ENCODE measurements at regions not wholly inside any gene's neighbourhood (a gene's known extent, or its start where the extent isn't known, plus 50 kb on each side); places are given as distances from the start of the nearest gene placed in this dataset.
"Not testable (repeated sequence)": the region's sequence is repeated elsewhere in the genome, so short reads cannot be mapped to it uniquely, and the experiment has no call there.

DNA sequence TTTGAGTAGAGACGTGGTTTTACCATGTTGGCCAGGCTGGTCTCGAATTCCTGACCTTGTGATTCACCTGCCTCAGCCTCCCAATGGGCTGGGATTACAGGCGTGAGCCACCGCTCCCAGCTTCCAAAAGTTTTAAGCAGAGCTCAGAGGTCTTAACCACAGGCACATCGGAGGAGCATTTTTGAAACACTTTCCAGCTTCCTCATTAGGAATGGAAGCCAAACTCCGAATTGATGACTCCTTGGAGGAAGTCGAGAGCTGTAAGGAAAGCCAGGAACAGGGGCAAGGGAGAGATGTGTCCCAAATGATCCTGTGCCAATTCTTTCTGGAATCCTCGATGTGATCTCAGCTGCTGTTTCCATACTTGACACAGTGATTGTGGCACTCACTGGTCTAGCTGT is 56.2 kb upstream of the CCZ1B start:
- DNase-seq = not testable (repeated sequence)

- DNase-seq = not testable (repeated sequence)
These were observed 57.7 kb upstream of the CCZ1B start for GRCh38 chr7:6883756-6884155.

DNA sequence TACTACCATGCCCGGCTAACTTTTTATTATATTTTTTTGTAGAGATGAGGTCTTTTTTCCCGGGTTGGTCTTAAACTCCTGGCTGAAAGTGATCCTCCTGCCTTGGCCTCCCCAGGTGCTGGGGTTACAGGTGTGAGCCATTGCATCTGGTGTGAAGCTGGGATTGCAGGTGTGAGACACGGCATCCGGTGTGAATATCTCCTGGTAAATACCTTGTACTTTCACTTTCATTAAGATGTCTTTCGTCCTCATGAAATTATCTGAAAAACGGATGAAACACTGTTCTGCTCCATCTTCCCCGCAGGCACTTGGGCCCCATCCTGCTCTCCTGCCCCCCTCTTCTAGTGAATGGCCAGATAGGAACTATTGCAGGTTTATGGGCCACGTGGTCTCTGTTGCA is 60.1 kb upstream of the CCZ1B start:
- no peak for DNase-seq

GRCh38 chr7:6888267-6889045 is 62.4 kb upstream of the CCZ1B start:
- not testable (repeated sequence) for DNase-seq

DNA sequence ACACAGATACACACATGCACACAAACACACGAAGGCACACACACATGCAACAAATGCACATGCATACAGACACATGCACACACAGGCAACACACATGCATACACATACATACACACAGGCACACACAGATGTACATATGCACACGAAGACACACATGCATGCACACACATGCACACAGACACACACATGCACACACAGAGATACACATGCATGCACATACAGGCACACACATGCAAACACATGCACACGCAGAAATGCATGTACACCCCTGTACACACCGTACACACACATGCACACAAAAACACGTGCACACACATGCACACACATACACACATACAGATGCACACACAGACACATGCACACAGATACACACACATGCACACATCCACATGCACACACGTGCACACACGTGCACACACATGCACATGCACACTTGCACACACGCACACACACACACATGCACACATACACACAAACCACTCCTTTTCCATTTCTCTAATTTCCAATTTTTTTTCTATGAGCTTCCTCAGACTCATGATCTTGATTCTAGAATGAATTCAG is 63.3 kb upstream of the CCZ1B start:
- DNase-seq = no peak

DNA sequence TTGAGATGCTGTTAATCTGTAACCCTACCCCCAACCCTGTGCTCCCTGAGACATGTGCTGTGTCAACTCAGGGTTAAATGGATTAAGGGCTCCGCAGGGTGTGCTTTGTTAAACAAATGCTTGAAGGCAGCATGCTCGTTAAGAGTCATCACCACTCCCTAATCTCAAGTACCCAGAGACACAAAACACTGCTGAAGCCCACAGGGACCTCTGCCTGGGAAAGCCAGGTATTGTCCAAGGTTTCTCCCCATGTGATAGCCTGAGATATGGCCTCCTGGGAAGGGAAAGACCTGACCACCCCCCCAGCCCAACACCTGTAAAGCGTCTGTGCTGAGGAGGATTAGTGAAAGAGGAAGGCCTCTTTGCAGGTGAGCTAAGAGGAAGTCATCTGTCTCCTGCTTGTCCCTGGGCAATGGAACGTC is 76.0 kb upstream of the CCZ1B start:
- DNase-seq = not testable (repeated sequence)

- not testable (repeated sequence) for DNase-seq
These were observed 77.2 kb upstream of the CCZ1B start for GRCh38 chr7:6903289-6903688.

- DNase-seq = not testable (repeated sequence)
These were observed 77.7 kb upstream of the CCZ1B start for GRCh38 chr7:6903792-6904191.

DNA sequence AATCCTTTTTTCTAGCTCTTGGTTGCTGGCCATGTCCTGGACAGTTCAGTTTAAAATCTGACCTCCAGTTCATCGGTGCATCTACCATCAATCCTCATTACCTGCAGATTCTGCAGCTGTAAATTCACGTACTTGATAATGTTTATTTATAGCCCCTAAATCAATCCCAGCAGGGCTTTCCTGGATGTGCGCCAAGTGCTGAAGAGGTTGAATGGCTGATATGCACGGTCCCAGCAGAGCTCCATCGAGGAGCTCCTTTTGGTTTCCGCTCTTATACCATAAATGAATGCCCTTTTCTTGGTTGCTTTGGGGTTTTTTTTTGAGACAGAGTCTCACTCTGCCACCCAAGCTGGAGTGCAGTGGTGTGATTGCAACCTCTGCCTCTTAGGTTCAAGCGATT is 91.2 kb upstream of the CCZ1B start:
- no peak for DNase-seq

DNA sequence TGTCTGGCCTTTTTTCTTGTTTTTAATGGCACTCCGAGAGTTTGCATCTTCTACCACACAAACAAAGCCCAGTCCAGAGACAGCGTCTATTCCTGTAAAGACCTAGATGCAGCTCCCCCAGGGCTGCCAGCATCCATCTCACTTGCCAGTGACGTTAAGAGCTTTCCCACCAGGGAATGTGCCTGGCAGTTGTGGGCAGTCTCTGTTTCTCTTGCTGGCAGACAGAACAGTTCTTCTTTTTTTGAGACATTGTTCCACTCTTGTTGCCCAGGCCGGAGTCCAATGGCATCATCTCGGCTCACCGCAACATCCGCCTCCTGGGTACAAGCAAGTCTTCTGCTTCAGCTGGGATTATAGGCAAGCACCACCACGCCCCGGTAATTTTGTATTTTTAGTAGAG is 93.1 kb upstream of the CCZ1B start:
- not testable (repeated sequence) for DNase-seq

DNA sequence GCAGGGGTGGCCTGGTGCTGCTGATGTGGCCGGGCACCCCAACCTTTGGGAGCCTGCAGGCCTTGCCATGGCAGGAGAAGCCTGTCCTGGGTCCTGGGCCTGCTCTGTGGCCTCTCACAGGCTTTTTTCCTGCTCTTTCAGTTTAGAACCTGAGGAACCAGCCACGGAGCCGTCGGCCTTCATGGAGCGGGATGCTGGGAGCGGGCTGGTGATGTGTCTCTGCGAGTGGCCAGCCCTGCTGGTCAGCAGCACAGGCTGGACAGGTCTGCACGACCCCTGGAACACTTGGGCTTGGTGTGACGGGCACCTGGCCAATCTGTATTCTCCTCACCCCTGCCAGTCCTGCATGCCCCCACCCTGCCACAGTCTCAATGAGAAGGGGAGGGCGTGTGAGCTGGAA is 98.4 kb upstream of the CCZ1B start:
- DNase-seq = not testable (repeated sequence)

DNA sequence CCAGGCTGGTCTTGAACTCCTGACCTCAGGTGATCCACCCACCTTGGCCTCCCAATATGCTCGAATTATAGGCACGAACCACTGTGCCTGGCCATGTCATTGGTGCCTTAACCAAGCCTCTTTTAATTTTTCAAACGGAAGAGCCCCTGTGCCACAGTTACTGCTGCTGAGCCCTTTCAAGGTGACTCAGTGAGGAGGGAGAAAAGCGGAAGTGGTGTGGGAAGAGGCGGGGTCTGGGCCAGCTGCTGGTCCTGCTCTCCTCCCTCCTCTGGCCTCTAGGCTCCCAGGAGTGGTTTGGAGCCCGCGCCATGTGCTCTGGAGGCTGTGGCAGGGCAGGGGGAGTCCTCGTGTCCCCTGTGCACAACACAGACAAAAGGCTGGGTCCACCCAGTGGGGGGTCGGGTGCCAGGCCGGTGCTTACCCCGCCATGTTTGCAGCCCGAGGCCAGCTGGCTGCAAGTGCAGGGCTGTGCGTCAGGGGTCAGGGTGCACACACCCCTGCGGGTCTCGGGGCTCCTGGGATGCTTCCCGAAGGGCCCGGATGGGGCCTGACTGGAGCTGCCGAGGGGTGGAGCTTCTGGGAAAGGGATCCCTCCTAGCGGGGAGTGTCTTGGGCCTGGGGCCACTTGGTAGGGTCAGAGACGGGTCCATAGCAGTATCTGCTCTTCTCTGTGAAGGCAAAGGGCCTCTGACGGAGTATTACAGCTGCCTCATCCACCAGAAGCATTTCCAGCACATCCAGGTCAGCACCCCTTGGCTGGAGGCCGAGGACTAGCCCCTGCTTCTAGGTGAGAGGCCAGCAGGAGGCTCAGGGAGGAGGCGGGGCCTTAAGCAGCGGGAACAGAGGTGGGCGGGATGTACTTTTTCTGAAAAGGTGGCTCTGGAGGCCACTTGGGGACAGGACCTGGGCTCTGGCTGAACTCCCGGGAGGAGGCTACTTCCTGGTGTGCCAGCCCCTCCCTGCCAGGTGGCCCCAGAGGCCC is 100.4 kb upstream of the CCZ1B start:
- not testable (repeated sequence) for DNase-seq

- DNase-seq = not testable (repeated sequence)
These were observed 101.6 kb upstream of the CCZ1B start for GRCh38 chr7:6927643-6928042.

GRCh38 chr7:6929588-6929987 is 103.5 kb upstream of the CCZ1B start:
- DNase-seq = not testable (repeated sequence)

GRCh38 chr7:6930081-6930635 is 104.1 kb upstream of the CCZ1B start:
- DNase-seq = not testable (repeated sequence)

DNA sequence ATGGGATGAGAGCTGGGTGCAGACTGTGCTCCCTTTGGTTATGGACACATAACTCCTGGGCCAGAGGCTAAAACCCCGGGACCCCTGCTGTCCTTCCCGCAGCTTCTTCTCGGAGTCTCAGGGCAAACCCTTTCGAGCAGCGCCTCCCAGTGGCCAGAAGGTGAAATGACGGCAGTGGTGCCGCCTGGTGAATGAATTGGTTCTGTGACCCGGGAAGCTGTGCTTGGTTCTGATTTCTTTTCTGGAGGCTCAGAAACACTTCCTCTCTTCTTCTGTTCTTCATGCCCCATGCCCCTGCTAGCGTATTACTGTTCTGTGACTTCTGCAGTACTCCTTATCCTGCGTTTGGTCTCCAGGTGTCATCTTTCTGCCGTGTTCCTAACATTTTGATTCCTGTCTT is 104.7 kb upstream of the CCZ1B start:
- DNase-seq = not testable (repeated sequence)

GRCh38 chr7:6931456-6931855 is 105.4 kb upstream of the CCZ1B start:
- DNase-seq = not testable (repeated sequence)

- DNase-seq = not testable (repeated sequence)
These were observed 108.0 kb upstream of the CCZ1B start for GRCh38 chr7:6933954-6934632.

GRCh38 chr7:6934981-6935380 is 108.9 kb upstream of the CCZ1B start:
- no peak for DNase-seq

GRCh38 chr7:6936626-6937025 is 110.6 kb upstream of the CCZ1B start:
- DNase-seq = not testable (repeated sequence)

DNA sequence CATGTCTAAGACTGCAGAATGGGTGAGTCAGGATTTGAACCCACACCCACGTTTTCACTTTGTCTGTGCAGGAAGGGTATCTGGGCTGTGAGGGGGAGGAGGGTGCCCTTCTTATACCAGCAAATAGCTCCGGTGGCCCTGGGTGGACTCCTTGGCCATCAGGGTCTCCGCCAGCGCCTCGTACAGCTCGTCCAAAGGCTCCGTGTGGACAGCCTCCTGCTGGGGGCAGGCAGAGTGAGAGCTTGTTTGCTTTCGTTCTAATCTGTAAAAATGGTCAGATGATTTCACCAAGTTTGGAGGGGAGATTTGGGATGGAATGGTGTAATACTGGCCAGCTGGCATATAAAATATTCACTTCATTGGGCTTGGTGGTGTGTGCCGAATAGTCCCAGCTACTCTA is 111.7 kb upstream of the CCZ1B start:
- DNase-seq = not testable (repeated sequence)

DNA sequence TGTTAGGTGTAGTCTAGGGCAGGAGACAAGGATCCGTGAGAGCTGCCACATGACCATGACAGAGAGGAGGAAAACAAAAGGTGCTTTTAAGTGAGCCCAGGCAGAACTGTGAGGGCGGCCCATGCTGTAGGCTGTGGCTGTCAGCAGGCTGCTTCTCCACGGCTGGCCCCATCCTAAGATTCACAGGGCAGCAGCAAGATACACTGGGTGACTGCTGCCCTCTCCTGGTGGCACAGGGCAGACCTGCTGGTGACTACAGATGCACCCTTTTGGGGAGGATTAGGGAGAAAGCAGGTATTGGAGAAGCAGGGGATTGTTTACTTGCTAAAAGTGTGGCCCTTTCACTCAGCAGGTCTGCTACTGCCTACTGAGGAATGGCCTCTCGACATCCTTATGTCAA is 112.2 kb upstream of the CCZ1B start:
- DNase-seq = peak; percentile 1

Data from hematopoietic multipotent progenitor cell treated with erythropoietin and hydrocortisone succinate and interleukin-3 and kit ligand, for 8 days (in vitro differentiated cells).